GM12873 (cell line): ENCODE measurements at regions not wholly inside any gene's neighbourhood (a gene's known extent, or its start where the extent isn't known, plus 50 kb on each side); places are given as distances from the start of the nearest gene placed in this dataset.

ENCODE experiments used
- TF ChIP-seq, protein P1 (sequence below): IDR thresholded peaks from 2 replicates; pipeline ENCODE4 v1.5.1; 2012; ENCODE audit warnings: low read depth, mild to moderate bottlenecking, moderate library complexity, low read length, control low read depth; ENCODE audit not compliant: insufficient read depth; ENCODE audit errors: missing control alignments

DNA sequence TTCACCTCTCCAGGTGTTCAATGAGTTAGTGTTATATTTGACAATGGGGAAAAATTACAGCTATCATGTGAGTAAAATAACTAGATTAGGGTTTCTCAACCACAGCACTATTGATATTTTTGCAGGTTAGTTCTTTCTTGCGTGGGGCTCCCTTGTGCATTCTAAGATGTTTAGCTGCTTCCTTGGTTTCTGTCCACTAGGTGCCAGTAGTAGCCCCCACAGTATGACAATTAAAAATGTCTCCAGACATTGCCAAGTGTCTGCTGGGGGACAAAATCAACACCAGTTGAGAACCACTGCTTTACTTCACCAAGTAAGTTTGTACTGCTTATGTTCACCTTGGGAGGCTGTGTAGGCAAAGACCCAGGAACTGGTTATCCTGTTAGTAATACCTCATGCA, 618.7 kb downstream of the EDEM1 start:
- TF ChIP-seq, protein P1, sequence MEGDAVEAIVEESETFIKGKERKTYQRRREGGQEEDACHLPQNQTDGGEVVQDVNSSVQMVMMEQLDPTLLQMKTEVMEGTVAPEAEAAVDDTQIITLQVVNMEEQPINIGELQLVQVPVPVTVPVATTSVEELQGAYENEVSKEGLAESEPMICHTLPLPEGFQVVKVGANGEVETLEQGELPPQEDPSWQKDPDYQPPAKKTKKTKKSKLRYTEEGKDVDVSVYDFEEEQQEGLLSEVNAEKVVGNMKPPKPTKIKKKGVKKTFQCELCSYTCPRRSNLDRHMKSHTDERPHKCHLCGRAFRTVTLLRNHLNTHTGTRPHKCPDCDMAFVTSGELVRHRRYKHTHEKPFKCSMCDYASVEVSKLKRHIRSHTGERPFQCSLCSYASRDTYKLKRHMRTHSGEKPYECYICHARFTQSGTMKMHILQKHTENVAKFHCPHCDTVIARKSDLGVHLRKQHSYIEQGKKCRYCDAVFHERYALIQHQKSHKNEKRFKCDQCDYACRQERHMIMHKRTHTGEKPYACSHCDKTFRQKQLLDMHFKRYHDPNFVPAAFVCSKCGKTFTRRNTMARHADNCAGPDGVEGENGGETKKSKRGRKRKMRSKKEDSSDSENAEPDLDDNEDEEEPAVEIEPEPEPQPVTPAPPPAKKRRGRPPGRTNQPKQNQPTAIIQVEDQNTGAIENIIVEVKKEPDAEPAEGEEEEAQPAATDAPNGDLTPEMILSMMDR: peak; percentile 35

GRCh38 chr3:5809586-5810246, 622.2 kb downstream of the EDEM1 start:
- TF ChIP-seq, protein P1: no peak

DNA sequence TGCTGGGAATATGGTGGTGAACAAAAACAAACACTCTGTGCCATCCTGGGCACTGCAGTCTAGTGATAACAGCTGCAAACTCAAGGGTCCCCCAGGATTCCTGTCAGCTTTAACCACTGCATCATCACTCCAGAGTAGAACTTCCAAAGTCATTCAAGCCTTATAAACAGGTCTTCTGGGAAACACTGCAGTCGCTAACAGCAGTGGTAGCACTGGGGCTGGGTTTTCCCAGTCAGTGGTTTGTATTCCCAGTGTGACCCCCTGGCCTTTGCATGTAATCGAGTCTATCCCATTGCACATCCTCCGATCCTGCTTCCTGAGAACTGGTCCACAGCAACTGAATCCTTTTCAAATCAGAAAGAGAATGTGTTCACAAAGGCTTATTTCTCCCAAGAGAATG, 623.5 kb downstream of the EDEM1 start:
- TF ChIP-seq, protein P1: no peak

- TF ChIP-seq, protein P1: no peak
These were observed 626.0 kb downstream of the EDEM1 start for GRCh38 chr3:5813521-5813920.

- TF ChIP-seq, protein P1: no peak
These were observed 635.3 kb downstream of the EDEM1 start for GRCh38 chr3:5822843-5823242.

DNA sequence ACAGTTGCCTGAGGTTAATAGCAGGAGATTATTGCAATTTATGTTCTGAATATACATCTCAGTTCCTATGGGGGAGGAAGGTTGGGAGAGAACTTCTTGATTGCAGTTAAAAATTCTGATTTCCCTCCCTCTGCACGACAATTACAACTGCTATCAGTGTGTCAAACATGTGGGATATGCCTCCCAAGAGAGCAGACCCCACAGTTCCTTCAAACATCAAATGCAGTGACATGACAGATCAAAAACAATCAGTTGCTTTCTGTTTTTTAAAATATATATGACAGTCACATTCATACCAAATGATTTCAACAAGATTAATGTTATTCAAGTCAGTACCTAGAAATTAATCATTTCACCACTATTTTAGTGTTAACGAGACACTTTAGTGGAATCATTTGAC, 639.0 kb downstream of the EDEM1 start:
- TF ChIP-seq, protein P1: no peak

DNA sequence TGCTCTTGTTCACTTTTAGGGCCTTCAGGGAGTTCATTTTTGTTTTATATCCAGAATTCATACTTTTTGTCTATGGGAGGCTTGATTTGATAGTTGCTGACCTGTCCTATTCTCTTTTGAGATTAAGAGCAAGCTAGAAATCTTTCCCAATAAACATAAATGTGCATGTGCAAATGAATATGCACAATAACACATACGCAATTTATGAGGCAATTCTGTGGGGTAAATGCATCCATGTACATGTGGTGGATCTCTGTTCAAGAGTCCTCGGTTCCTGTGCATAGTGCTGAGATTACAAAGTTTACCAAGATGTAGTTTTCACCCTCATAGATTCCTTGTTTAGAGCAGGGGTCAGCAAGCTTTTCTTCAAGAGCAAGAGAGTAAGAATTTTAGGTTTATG, 640.7 kb downstream of the EDEM1 start:
- TF ChIP-seq, protein P1: no peak
